ENCODE measurements at regions not wholly inside any gene's neighbourhood (a gene's known extent, or its start where the extent isn't known, plus 50 kb on each side); places are given as distances from the start of the nearest gene placed in this dataset.

DNA sequence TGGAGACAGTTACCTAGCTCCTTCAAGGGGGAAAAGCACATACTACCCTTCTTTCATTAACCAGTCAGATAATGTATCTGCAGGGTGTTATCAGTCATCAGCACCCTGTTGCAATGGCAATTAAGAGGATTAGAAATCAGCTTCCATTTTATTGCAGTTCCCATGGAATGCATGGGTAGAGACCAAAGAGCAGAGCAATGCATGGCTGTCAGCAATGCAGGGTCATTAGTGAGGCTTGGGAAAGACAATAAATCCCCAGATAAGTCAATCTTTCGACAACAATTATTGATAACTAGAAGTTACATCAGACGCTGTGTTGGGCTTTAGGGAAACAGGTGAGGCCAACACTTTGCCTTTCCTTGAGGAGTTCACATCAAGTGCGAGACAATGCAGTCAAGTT is 150.9 kb downstream of the MAFB start:
- no peak for DNase-seq

DNA sequence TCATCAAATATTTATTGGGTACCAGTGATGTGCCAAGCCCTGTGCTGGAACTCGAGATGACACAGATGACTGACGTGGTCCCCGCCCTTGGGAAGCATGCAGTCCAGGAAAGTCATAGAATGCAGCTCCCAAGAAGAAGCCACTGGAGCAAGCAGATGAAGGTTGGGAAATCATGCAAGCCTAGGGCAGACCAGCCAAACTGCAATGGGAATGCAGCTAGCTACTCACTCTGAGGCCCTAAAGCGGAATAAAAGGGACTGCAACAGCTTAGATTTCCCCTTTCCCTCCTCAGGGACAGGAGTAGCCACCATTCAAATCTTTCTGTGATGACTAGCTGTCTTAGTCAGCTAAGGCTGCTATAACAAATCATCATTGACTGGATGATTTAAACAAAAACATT is 152.2 kb downstream of the MAFB start:
- DNase-seq: no peak

DNA sequence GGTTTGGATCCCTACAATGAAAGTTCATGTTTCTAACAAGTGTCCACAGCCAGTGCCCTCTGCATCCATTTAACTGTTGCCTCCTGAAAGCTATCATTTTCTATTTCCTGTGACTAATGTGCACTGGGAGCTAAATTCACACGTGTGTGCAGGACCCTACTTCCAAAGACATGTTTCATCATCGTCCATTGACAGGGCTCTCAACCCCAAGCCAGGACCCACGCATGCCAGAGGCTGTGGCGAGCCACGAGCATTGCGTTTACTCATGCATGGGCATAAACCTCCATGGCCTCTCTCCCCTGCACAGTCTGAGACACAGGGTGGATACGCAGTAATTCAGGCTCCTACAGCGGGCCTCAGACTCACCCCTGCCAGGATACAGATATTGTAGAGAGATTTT is 153.2 kb downstream of the MAFB start:
- DNase-seq: no peak

DNA sequence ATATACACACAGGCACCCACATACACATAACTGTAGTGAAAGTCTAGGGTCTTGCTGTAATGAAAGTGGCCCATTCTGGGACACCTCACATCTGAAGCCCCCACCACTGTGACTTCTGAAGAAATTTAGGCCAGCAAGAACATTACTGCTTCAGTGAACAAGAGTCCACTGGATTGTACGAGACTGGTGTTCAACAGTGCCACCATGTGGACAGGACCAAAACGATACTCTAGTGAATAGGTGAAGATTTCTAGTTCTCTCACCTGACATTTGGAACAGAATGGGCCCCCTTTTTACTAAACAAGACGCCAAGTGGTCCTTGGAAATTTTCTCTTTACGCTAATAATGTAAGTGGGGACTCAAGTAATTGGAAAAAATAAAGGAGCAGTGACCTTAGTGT is 156.9 kb downstream of the MAFB start:
- DNase-seq: no peak

DNA sequence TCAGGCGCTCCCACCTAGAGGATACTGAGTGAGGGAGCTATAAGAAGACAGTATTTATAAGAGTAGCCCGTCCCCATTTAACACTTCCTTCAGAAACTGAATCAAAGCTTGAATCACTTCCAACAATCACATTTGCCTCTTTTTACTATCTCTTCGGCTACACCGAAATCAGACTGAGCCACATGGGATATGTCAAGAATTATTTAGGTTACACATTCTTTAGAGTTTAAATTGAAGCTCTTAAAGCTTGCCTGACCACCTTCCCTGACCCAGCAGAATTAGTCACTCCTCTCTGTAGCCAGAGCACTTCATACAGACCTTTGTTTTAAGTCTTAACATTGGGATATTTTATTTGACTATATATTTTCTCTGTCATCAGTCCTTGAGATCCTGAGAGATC is 163.7 kb downstream of the MAFB start:
- DNase-seq: no peak

DNA sequence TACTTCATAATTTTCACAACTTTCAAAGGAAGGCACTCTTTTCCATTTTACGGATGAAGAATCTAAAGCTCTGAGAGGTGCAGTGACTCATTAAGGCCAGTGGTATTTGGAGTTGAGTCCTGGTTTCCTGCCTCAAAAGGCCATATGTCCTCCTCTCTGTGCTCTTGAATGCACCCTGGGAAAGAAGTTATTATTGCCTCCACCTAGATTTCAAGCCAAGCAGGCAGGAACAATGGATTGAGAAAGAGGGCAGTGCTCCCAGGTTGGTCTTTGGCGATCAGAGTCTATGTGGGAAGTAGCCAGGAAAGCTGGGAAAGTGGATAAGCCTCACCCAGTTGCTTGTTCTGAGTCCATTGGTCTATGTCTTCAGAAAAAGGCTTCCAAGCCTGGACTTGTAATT is 165.0 kb downstream of the MAFB start:
- no peak for DNase-seq

DNA sequence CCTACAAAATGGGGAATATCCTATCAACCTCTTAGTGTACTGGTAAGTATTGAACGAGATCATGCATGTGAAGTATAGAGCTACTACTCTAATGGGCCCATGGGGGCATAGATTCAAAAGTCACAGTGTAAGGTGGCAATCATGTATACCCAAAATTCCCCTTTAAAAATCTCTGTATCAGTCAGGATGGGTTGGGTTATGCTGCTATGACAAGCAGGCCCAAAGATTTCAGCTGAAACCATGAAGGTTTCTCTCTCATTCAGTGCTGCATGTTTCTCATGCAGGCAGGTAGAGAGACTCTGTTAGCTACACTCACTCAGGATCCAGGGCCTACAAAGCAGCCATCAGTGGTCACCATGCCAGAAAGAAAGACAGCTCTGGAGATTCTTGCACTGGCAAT is 166.6 kb downstream of the MAFB start:
- DNase-seq: no peak

DNA sequence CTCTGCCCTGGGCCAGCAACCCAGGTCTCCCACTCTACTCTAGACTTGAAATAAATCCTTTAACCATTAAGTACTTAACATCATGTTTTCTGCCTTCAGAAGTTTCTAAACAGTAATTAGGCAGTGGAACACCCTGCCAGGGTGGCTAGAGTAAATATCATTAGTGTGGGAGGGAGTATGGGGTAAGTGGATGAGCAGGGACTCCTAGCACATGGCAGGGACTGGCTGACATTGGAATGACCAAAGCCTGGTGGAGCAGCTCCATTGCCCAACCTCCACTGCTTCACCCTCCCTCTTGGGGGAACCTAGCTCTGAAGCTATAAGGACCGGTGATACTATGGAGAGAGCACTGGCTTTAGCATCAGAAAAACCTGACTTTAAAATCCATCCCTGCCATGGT is 167.1 kb downstream of the MAFB start:
- no peak for DNase-seq

DNA sequence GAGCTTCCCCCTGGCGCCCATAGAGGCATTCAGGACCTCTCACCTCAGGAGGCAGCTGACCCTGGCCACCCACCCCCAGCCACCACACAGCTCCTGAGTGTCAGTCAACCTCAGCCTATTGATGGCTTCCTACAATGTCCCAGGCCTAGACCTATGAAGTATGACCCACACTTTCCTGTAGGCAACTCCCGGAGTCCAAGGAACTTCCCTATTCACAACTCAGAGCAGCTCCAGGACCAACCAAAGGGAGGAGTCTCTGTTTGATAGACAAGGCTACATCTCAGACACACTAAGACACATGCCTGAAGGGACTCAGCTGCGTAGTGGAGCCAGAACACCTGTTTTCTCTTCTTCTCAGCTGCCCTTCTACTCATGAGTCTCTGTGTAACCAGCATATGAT is 169.1 kb downstream of the MAFB start:
- no peak for DNase-seq

DNA sequence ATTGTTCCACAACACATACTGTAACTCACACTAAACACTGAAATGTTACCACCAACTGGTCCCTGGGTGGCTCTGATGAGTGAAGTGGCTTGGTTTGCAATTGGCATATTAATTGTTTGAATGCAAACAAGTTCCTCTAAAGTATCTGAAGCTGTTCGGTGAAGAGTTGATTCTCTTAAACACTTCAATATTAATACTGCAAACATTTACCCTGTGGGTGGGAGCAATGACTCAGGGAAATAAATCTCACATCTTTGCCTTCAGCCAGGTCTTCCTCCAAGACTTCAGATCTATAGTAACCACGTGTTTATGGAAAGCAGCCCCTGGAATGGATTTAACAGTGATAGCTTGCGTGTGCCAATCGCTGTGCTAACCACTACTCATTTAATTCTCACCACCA is 176.0 kb downstream of the MAFB start:
- no peak for DNase-seq

DNA sequence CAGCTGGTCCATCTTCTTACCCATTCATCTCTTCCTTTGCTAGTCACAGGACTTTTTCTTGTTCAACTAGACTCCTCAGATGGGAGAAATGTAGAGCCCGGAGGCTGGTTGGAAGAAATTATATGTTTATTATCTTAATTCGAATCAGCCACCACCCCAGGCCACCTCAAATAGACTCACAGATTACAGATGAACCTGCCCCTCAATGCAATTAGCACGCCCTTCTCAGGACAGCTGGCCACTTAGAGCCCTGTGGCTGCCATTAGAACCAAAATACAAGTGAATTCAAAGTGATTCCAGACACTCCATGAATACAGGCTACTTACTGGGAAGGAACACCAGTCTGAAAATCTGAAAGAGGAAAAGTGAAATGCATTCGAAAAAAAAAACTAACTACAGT is 176.4 kb downstream of the MAFB start:
- no peak for DNase-seq

DNA sequence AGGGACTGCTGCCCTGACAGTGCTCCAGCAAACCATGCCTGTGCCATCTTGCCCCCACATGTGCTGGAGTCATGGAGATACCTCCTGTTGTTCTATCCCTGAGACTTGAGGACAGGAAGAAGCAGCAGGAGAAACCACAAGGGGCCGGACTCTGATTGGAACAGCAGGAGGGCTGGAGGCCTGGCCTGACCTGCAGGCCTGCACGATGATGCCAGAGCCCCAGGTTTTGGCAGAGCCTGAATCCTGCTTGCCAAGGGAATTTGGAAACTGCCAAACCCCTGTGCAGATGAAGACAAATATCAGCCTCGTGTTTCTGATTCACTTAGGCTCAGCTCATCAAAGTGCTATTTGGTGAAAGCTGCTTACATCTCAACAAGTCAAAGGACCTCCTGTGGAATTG is 177.6 kb downstream of the MAFB start:
- DNase-seq: no peak

DNA sequence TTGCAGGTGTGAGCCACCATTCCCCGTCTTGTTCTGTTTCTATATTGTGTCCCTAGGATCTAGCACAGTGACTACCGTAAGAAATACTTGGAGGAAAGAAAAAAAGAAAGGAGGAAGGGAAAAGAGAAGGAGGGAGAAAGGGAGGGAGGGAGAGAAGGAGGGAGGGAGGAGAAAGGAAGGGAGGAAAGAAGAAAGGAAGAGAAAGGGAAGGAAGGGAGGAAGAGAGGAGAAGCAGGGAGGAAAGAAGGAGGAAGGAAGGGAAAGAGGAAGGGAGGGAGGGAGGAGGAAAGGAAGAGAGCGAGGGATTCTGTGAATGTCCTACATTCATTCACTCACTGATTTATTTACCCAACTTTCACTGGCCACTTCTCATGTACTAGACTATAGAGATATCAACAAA is 178.4 kb downstream of the MAFB start:
- no peak for DNase-seq

DNA sequence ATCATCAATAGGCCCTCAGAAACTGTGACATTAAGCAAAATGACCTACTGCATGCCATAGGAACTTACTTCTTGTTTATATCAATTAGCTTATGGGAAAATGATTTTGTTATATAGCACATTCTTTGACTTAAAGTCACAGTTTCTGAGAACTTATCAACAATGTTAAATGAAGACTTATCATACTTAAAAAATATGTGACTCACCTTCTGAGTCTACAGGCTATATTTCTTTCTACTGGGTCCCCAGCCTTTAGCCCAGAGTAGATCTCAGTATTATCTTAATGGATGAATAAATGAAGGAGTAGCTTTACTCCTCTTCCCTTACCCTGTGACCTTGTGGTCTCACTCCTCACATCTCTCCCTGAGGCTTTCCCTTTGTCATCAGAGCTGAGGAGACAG is 180.2 kb downstream of the MAFB start:
- DNase-seq: no peak

DNA sequence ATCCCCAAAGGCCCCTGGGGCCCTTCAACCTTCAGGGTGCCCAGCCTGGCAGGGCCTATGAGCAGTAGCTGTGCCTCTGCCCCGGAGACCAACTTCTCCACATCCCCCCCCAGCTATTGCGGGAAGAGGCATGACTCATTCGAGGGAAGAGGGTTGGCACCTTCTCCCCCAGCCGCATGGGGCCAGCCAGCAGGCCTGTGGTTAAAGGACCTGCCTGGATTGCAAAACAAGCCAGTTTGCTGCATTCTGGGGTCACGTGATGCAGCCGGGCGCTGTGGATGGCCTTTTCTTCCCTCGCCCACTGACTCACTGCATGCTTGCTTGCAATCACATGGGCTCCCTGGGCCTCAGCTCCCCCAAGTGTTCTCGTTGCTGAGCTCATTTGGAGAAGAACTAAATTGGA is 182.5 kb downstream of the MAFB start:
- DNase-seq: peak; percentile 41

DNA sequence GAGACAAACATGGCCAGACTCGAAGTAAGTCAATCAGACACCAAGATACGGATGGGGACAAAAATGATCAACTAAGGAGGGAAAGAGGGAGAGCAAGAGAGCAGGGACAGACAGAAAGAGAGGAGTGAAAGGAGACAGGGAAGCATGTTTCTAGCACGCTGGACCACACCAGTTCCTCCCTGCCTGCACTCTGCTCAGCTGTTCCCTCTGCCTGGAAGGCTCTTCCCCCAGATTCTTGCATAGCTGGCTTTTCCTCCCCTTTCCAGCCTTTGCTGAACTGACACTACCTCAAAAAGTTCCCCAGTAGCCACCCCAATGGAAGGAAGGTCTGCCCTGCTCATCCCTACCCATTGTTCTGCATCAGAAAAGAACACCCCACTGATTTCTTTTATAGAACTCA is 185.9 kb downstream of the MAFB start:
- DNase-seq: no peak

DNA sequence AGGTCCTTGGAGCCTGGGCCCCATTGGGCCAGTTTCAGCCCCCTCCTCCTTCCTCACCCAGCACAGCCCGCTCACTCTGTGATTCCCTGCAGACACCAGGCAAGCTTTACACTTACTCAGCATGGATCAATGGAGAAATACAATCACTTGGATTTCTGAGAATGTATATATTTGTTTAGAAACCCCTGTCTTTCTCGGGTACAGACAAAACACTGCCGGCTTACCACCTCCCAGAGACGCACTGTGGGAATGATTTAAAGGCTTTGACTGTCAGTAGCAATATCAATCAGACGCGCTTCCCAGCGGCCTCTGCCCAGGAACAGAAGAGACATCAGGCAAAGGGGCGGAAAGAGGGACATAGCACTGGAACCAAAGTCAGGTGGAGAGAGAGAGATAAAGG is 186.5 kb downstream of the MAFB start:
- no peak for DNase-seq

DNA sequence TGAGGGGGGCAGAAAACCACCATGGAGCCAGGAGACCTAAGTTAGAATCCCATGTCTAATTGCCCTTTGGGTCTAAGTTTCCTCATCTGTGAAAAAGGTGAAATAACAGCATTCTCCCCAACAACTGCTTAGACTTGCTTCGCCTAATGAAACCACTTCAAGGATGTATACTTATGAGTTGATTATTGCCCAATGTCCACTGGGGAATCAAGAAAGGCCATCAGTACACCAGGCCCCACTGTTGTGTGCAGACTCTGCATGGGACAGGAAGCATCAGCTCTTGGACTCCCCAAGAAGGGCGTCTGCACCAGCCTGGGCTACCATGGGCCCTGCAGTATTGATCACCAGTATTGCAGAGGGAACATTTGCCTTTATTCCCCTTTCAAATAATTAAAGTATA is 189.6 kb downstream of the MAFB start:
- no peak for DNase-seq

DNA sequence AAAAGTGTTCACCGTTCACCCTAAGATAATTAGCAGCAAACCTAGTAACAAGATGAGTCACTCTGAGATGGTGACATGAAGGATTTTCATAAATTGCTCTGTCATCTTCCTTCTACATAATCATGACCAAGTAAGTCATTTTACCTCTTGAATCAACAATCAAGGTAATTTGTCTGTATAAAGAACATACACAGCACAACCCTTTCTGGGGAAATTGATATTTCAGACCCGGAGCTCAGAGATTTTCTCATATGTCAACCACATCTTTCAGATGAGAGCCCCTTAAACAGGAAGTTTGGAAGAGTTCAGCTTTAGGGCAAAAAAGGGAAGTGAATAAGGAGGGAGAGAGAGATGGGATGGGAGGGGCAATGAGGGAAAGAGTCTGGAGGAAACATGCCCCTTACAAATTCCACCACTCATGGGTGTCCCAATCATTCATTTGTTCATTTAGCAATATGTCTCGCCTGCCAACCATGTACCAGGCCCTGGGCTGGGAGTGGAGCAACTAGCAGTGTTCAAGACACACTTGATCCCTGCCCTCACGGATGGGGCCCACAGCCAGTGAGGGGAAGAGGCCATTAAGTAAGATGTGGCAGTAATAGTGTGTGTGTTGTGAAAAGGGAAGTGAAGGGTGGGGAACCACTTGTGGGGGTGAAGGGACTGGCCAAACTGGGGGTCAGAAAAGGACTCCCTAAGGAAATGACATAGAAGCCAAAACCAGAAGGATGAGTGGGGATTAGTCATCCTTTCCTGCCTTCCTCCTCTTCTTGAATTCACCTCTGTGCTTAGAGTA is 190.9 kb downstream of the MAFB start:
- DNase-seq: no peak

DNA sequence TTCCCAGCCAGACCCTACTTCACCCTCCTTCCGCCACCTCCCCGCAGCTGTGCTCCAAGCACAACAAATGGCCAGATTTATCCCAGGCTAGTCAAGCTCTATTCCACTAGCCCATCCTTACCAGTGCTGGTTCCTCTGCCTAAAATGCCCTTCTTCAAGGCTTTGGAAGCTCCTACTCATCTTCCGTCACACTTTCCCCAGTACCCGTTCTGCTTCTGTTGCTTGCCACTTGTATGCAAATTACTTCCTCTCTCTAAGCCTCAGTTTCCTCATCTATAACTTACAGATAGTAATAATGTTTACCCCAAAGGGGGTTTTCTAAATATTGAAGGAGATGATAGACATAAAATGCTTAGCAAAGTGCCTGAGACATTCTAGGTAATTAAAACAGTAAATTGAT is 193.1 kb downstream of the MAFB start:
- no peak for DNase-seq

DNA sequence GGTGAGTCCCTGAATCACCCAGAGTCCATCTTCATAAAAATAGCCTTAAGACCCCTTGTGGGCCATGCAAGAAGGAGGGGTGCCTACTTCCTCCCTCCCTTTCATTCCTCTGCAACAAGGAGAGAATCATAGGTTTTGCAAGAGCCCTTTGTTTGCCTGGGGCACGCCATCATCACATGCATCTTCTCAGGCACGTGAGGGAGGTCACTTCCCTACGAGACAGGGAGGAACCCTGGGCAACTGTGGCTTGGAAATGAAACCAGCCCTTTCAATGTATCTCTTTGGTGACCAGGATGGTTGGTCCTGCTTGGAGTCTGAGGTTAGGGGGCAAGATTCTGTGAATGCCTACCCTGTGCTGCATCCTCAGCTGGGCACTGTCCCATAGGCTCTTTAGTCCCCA is 194.8 kb downstream of the MAFB start:
- DNase-seq: no peak

DNA sequence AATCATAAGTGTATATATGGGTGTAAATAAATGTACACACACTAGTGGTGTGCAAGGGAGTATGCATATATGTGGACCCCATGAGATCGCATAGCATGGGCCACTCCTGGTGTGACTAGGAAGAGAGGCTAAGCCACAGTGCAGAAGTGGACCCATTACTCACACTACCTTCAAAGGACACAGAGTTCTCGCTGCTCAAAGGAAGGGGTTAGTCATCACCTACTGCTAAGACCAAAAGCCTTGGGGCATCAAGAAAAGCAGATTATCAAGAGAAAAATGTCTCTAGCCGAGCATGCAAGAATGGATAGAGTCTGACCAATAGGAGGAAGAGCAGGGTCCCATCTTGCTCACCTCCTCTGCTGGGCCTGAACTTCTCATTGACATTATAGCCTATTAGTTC is 195.5 kb downstream of the MAFB start:
- no peak for DNase-seq

DNA sequence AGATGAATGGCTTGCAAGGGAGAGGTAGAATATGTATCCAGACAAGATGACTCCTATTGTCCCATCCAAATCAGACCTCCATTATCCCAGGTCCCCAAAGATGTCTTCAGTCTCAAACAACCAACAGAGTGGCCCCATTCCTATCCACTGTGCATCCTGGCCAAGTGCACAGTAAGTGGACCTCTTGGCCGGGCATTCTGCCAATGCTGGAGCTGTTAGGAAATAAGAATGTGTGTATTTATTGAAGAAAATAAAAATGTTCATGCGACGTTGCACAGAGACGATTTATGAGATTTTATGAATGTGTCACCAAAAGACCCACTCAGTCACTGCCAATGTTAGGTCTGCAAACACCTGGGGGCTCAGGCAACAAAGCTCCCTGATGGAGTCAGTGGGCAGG is 196.0 kb downstream of the MAFB start:
- no peak for DNase-seq

DNA sequence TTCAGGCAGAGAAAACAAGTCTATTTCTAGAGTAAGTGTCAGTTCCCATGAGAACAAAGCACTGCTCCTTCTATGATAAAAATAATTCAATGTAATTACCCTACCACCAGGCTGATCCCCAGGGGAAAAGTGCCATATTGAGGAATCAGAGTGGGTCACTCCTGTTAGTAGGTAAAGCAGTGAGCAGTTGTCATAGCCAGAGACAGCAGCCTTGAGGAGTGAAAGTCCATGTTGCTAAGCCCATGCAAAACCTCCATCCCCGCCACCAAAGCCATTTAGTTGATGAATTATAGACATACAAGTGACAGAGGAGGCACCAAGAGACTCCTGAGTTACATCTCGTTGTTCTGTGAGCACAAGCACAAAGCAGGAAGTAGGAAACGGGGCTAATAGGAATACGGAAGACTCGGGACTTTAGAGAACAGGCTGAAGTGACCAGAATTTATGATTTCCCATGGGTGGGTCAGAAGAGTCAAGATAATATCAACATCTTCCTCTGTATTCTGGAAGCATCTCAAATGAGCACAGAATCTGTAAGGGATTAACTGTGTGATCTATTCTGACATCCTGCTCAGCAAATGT is 197.9 kb downstream of the MAFB start:
- DNase-seq: no peak

DNA sequence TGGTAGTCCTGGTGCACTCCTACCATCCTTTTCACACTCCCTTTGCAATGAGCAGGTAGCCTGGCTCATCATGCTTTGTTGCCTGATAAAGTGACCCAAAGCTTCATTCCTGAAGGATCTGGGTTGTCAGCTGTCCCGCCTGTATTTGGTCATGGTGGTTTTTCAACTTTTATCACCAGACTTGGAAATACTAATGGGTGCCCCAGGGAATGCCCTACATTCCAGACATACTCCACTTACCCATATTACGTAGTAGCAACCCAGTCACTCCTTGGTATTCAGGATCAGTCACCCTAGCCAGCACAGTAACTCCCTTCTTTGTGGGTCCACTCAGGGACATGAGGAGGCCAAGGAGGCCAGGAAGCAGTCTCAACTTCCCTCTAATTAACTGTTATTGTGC is 199.2 kb downstream of the MAFB start:
- no peak for DNase-seq

Data from hindlimb muscle (tissue), 1 donor.